GM12873 (cell line): ENCODE measurements at regions not wholly inside any gene's neighbourhood (a gene's known extent, or its start where the extent isn't known, plus 50 kb on each side); places are given as distances from the start of the nearest gene placed in this dataset.

ENCODE experiments used
- TF ChIP-seq, protein P1 (sequence below): IDR thresholded peaks from 2 replicates; pipeline ENCODE4 v1.5.1; 2012; ENCODE audit warnings: low read depth, mild to moderate bottlenecking, moderate library complexity, low read length, control low read depth; ENCODE audit not compliant: insufficient read depth; ENCODE audit errors: missing control alignments

DNA sequence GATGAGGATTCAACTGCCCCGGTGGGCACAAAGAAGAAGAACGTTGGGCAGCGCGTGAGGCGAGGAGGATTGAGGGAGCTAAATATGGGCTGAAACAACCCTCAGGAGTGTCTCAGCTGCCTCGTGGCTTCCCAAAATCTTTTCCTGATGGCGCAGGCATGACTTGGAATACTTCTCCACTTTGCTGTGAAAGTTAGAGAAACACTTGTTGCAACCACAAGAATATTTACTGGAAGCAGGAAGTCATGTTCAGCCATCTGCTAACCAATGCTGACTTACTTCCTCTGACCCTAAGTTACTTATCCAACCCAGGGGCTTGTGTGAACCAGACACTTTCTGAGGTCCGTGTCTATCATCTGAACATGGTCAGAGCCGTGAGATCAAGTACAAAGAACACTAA lies 148.8 kb downstream of the ARL4C start:
- TF ChIP-seq, protein P1, sequence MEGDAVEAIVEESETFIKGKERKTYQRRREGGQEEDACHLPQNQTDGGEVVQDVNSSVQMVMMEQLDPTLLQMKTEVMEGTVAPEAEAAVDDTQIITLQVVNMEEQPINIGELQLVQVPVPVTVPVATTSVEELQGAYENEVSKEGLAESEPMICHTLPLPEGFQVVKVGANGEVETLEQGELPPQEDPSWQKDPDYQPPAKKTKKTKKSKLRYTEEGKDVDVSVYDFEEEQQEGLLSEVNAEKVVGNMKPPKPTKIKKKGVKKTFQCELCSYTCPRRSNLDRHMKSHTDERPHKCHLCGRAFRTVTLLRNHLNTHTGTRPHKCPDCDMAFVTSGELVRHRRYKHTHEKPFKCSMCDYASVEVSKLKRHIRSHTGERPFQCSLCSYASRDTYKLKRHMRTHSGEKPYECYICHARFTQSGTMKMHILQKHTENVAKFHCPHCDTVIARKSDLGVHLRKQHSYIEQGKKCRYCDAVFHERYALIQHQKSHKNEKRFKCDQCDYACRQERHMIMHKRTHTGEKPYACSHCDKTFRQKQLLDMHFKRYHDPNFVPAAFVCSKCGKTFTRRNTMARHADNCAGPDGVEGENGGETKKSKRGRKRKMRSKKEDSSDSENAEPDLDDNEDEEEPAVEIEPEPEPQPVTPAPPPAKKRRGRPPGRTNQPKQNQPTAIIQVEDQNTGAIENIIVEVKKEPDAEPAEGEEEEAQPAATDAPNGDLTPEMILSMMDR, result no peak

DNA sequence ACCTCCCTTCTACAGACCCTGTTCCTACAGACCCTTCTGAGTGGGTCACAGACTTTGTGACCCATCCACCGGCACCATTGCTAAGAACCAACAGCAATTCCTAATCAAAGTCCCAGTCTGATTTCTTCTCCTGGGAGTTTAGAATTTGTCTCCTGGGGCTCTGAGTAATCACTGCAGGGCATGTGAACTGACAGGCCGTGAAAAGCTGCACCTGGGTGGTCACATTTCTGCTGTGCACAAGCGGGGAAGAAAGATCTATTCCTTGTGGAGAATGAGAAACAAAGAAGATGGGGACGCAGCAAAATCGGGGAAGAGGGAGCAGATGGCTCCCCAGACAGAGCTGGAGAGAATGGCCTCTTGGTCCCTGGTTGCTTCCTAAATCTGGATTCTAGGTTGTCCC lies 151.0 kb downstream of the ARL4C start:
- TF ChIP-seq, protein P1, result no peak

GRCh38 chr2:234344012-234344411 lies 152.9 kb downstream of the ARL4C start:
- TF ChIP-seq, protein P1, result no peak

DNA sequence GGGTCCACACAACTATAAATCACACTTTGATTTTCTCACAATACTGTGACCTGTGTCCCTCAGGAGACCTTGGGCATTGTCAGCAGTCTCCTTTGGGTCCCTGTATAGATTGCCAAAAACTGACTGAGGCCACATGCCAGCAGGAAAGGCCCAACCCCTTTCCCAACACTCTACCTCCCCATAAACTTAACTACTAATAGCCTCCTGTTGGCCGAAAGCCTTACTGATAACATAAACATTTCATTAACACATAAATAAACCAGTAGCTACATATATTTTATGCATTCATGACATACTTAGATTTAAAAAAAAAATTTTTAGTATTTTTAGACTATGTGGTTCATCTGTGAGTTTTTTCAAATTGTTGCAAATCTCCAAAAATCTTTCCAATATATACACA lies 153.5 kb downstream of the ARL4C start:
- TF ChIP-seq, protein P1, result no peak

DNA sequence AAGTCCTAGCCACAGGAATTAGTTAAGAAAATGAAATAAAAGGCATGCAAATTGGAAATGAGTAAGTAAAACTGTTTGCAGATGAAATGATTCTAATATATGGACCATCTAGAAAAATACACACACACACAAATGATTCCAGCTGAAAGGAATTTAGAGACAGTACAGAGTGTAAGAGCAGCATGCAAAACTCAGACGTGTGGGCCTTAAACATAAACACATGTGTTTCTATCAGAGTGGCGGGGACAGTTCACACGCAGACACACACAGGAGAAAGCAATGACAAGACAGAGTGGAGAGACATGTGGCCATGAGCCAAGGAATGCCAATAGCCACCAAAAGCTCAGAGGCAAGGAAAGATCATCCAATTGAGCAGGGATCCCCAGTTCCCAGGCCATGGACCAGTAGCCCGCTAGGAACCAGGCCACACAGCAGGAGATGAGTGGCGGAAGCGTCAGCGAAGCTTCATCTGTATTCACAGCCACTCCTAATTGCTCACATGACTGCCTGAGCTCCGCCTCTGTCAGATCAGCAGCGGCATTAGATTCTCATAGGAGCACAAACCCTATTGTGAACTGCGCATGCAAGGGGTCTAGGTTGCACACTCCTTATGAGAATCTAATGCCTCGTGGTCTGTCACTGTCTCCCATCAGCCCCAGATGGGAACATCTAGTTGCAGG lies 155.4 kb downstream of the ARL4C start:
- TF ChIP-seq, protein P1, result no peak

DNA sequence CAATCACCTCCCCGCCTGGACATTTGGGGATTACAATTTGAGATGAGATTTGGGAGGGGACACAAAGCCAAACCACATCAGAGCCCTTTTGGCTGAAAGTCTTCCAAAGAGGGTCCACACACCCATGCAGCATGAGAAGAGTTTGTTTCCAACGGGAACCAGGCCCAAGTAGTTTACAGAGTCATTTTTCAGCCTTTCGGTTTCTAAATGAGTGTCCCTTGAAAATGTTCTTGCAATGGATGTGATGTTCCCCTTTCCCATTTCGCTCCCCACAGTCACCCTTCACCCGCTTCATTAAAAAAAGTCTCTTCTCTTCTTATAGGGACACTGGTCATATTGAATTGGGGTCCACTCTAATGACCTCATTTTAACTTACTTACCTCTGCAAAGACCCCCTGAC lies 157.4 kb downstream of the ARL4C start:
- TF ChIP-seq, protein P1, result no peak

DNA sequence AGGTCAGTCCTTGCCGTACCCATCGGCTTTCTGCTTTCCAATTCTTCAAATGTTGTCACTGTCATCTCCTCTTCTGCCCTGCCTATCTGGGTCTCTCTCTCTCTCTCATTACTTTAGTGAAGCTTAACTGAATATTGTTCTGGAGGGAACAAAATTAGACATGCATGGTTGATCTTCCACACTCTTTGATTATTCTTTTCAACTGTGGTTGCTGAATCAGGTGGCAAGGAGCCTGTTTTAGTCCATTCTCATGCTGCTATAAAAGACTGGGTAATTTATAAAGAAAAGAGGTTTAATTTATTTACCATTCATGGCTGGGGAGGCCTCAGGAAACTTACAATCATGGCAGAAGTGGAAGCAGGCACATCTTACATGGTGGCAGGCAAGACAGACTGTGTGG lies 157.9 kb downstream of the ARL4C start:
- TF ChIP-seq, protein P1, result no peak
